OCI-LY7 (cell line): ENCODE measurements at regions not wholly inside any gene's neighbourhood (a gene's known extent, or its start where the extent isn't known, plus 50 kb on each side); places are given as distances from the start of the nearest gene placed in this dataset.

ENCODE experiments used
- BruUV-seq: library from RNA; stranded (reverse); fragments of 400-500 nt; replicated peaks from 2 replicates; lab custom pipeline; 2021; lab: Mats Ljungman, UMichigan
- CTCF ChIA-PET: fragments of 300-600 bp; sonication (Branson Sonifier 250); formaldehyde crosslinking; loops from one replicate; lab custom pipeline; 2022; ENCODE audit warnings: antibody characterized with exemption; ENCODE audit not compliant: unreplicated experiment; lab: Charles Lee
- POLR2A ChIA-PET: fragments of 300-600 bp; sonication (Branson Sonifier 250); formaldehyde crosslinking; loops from one replicate; lab custom pipeline; 2022; ENCODE audit warnings: antibody characterized with exemption; lab: Charles Lee
- DNase-seq: peaks from one replicate; pipeline ENCODE4 v3.0.0-alpha.2; 2015; ENCODE audit warnings: low spot score
- H2AFZ ChIP-seq: fragments of 200-600 bp; sonication (generic), shearing (Covaris generic); 2 replicates; pipeline ENCODE4 v1.6.1; 2014; ENCODE audit warnings: mild to moderate bottlenecking, antibody characterized with exemption, low read length, moderate library complexity
- H3K27ac ChIP-seq: fragments of 200-600 bp; sonication (generic); 2 replicates; pipeline ENCODE4 v1.5.1; 2014; ENCODE audit warnings: mixed run types, low read depth, mild to moderate bottlenecking, moderate library complexity, low read length, inconsistent platforms; ENCODE audit not compliant: poor library complexity, severe bottlenecking
- H3K36me3 ChIP-seq: fragments of 200-600 bp; sonication (generic); 2 replicates; pipeline ENCODE4 v1.6.1; 2014; ENCODE audit warnings: mild to moderate bottlenecking, antibody characterized with exemption, low read length, moderate library complexity, mixed read lengths; ENCODE audit not compliant: insufficient read depth
- H3K4me1 ChIP-seq: fragments of 200-600 bp; sonication (generic); 2 replicates; pipeline ENCODE4 v1.5.1; 2014; ENCODE audit warnings: mild to moderate bottlenecking, low read length; ENCODE audit not compliant: insufficient read depth, poor library complexity, severe bottlenecking
- H3K4me2 ChIP-seq: fragments of 200-600 bp; sonication (generic); 2 replicates; pipeline ENCODE4 v1.6.1; 2014; ENCODE audit warnings: mild to moderate bottlenecking, low read length
- H3K4me3 ChIP-seq: fragments of 200-600 bp; sonication (generic); 2 replicates; pipeline ENCODE4 v1.5.1; 2014; ENCODE audit warnings: mild to moderate bottlenecking, low read depth, low read length; ENCODE audit not compliant: poor library complexity, severe bottlenecking
- H3K79me2 ChIP-seq: fragments of 200-600 bp; sonication (generic); 2 replicates; pipeline ENCODE4 v1.6.1; 2016; ENCODE audit warnings: low read depth, mild to moderate bottlenecking, low read length, moderate library complexity, mixed read lengths; ENCODE audit not compliant: insufficient read depth
- H3K9me2 ChIP-seq: fragments of 200-600 bp; sonication (generic); 2 replicates; pipeline ENCODE4 v1.6.1; 2016; ENCODE audit warnings: mild to moderate bottlenecking, low read length, mixed read lengths; ENCODE audit not compliant: insufficient read depth
- H3K9me3 ChIP-seq: fragments of 200-600 bp; sonication (generic); 2 replicates; pipeline ENCODE4 v1.6.1; 2014; ENCODE audit warnings: mild to moderate bottlenecking, mixed run types, low read length, mixed read lengths
- H4K20me1 ChIP-seq: fragments of 200-600 bp; sonication (generic); 2 replicates; pipeline ENCODE4 v1.6.1; 2014; ENCODE audit warnings: mild to moderate bottlenecking, antibody characterized with exemption, low read length, moderate library complexity, mixed read lengths; ENCODE audit not compliant: insufficient read depth
- EZH2phosphoT487 ChIP-seq: fragments of 200-600 bp; sonication (generic); IDR thresholded peaks from 2 replicates; pipeline ENCODE4 v1.6.1; 2018; ENCODE audit warnings: low read depth, borderline replicate concordance, mild to moderate bottlenecking, mixed run types, antibody characterized with exemption, low read length, moderate library complexity, mixed read lengths
- intact Hi-C: fragments of 100-400 bp; cut with micrococcal nuclease; formaldehyde crosslinking; loops from one replicate; pipeline ENCODE4 v1.10.0; 2022; ENCODE audit not compliant: unreplicated experiment
- TF ChIP-seq, protein P1 (sequence below): fragments of 200-600 bp; sonication (generic); conservative IDR thresholded peaks from 2 replicates; pipeline ENCODE4 v1.5.1; 2014; ENCODE audit warnings: mild to moderate bottlenecking, antibody characterized with exemption, low read length, moderate library complexity, mixed read lengths

DNA sequence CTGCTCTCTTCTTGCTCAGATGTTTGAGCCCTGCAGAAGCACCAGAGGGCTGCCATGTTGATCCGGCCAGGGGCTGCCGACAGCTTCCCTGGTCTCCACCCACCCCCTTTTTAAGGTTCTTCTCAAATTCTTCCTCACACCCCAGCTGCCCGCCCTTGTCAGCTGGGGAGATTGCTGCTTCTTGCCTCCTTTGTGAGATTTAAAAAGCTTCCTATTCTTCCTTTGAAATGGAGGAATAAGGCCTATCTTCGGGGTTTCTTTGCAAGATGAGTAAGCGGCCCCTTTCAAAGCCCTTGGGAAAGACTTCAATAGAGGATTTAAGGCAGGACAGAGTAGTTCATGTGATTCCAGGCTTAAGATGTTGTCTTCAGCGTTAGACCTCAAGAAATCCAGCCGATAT is 211.9 kb upstream of the SHH start:
- no peak overlapping the region for H3K4me2 ChIP-seq
- TF ChIP-seq, protein P1, sequence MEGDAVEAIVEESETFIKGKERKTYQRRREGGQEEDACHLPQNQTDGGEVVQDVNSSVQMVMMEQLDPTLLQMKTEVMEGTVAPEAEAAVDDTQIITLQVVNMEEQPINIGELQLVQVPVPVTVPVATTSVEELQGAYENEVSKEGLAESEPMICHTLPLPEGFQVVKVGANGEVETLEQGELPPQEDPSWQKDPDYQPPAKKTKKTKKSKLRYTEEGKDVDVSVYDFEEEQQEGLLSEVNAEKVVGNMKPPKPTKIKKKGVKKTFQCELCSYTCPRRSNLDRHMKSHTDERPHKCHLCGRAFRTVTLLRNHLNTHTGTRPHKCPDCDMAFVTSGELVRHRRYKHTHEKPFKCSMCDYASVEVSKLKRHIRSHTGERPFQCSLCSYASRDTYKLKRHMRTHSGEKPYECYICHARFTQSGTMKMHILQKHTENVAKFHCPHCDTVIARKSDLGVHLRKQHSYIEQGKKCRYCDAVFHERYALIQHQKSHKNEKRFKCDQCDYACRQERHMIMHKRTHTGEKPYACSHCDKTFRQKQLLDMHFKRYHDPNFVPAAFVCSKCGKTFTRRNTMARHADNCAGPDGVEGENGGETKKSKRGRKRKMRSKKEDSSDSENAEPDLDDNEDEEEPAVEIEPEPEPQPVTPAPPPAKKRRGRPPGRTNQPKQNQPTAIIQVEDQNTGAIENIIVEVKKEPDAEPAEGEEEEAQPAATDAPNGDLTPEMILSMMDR = no peak
- TF ChIP-seq EZH2phosphoT487 = no peak

GRCh38 chr7:156022483-156023459 is 210.5 kb upstream of the SHH start:
- no peak overlapping the region for H2AFZ ChIP-seq
- DNase-seq = no peak
- no peak overlapping the region for H3K4me3 ChIP-seq
- H3K79me2 ChIP-seq = no peaks in the 10 kb centered on the region
- H3K4me1 ChIP-seq = no peaks in the 10 kb centered on the region
- H3K36me3 ChIP-seq = no peaks in the 10 kb centered on the region
- no peak overlapping the region for H3K4me2 ChIP-seq
- H4K20me1 ChIP-seq = no peaks in the 10 kb centered on the region
- H3K9me3 ChIP-seq = no peaks in the 10 kb centered on the region
- intact Hi-C loops = no loop called here
- H3K27ac ChIP-seq = no peak overlapping the region
- H3K9me2 ChIP-seq = no peaks in the 10 kb centered on the region
- TF ChIP-seq, protein P1 = no peak
- no peak for TF ChIP-seq EZH2phosphoT487
- BruUV-seq = no TSS peak
- POLR2A ChIA-PET = no interaction called here
- CTCF ChIA-PET = no interaction called here

More for the DNA sequence above, 211.9 kb upstream of the SHH start:
- no peaks in the 10 kb centered on the region for H3K4me1 ChIP-seq
- intact Hi-C loops = no loop called here
- H2AFZ ChIP-seq = no peak overlapping the region
- H3K79me2 ChIP-seq = no peaks in the 10 kb centered on the region
- ChIA-PET POLR2A (no interaction called here), CTCF (no interaction called here)
- BruUV-seq = no TSS peak
- DNase-seq = no peak
- H3K9me3 ChIP-seq = no peaks in the 10 kb centered on the region
- H4K20me1 ChIP-seq = no peaks in the 10 kb centered on the region
- H3K4me3 ChIP-seq = no peak overlapping the region
- no peaks in the 10 kb centered on the region for H3K36me3 ChIP-seq
- no peak overlapping the region for H3K27ac ChIP-seq
- no peaks in the 10 kb centered on the region for H3K9me2 ChIP-seq

DNA sequence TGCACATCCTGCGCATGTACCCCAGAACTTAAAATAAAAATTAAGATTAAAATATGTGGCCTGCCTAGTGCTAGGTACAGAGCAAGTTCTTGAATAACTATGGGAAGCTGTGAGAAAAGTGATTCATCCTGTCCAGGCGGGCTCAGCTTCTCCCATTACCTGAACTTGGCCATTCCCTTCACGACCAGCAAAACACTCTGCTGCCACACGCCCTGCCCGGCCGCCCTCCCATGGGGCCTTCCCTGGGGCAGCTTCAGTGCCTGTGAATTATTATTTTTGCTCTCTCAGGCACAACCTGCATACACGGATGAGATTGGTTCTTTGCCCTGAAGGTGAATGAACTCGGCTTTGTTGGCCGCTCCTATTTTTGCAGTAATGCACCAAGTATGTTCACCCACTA is 209.2 kb upstream of the SHH start:
- POLR2A ChIA-PET = no interaction called here
- no peak for DNase-seq
- no peaks in the 10 kb centered on the region for H3K79me2 ChIP-seq
- no peak overlapping the region for H3K27ac ChIP-seq
- H4K20me1 ChIP-seq = no peaks in the 10 kb centered on the region
- intact Hi-C loops = no loop called here
- H3K4me2 ChIP-seq = no peak overlapping the region
- no peak overlapping the region for H3K4me3 ChIP-seq
- H3K36me3 ChIP-seq = no peaks in the 10 kb centered on the region
- H3K4me1 ChIP-seq = no peaks in the 10 kb centered on the region
- H3K9me3 ChIP-seq = no peaks in the 10 kb centered on the region
- no peaks in the 10 kb centered on the region for H3K9me2 ChIP-seq
- no TSS peak for BruUV-seq
- TF ChIP-seq, protein P1 = no peak
- no peak for TF ChIP-seq EZH2phosphoT487
- CTCF ChIA-PET = no interaction called here
- no peak overlapping the region for H2AFZ ChIP-seq
